SU-DHL-6 (cell line): ENCODE measurements at regions not wholly inside any gene's neighbourhood (a gene's known extent, or its start where the extent isn't known, plus 50 kb on each side); places are given as distances from the start of the nearest gene placed in this dataset.

ENCODE experiments used
- H2AFZ ChIP-seq: fragments of 200-600 bp; sonication (generic); 2 replicates; pipeline ENCODE4 v1.6.1; 2014; ENCODE audit warnings: low read depth, mild to moderate bottlenecking, moderate library complexity, mixed read lengths, antibody characterized with exemption, low read length; ENCODE audit not compliant: severe bottlenecking
- H3F3A ChIP-seq: fragments of 200-600 bp; shearing (Covaris generic); 2 replicates; pipeline ENCODE4 v1.6.0; 2016; ENCODE audit warnings: antibody characterized with exemption, mild to moderate bottlenecking; ENCODE audit not compliant: insufficient read depth
- H3K27ac ChIP-seq: fragments of 200-600 bp; sonication (generic); 2 replicates; pipeline ENCODE4 v1.5.1; 2016; ENCODE audit warnings: low read depth, mild to moderate bottlenecking, low read length, moderate library complexity, mixed read lengths
- H3K27me3 ChIP-seq: fragments of 200-600 bp; sonication (generic), shearing (Covaris generic); 2 replicates; pipeline ENCODE4 v1.6.0; 2014; ENCODE audit warnings: mild to moderate bottlenecking, low read length
- H3K36me3 ChIP-seq: fragments of 200-600 bp; sonication (generic); 2 replicates; pipeline ENCODE4 v1.6.1; 2014; ENCODE audit warnings: mild to moderate bottlenecking, low read length, mixed read lengths
- H3K4me2 ChIP-seq: fragments of 300-600, 200-600 bp; shearing (Covaris generic), sonication (generic); 2 replicates; pipeline ENCODE4 v1.6.0; 2014; ENCODE audit warnings: low read length, low read depth, mild to moderate bottlenecking; ENCODE audit not compliant: poor library complexity, severe bottlenecking
- H3K4me3 ChIP-seq: fragments of 200-600 bp; sonication (generic); 2 replicates; pipeline ENCODE4 v1.5.1; 2014; ENCODE audit warnings: antibody characterized with exemption, low read length, mild to moderate bottlenecking, mixed read lengths; ENCODE audit not compliant: insufficient read depth, poor library complexity, severe bottlenecking
- H3K79me2 ChIP-seq: fragments of 200-600 bp; sonication (generic); 2 replicates; pipeline ENCODE4 v1.6.1; 2014; ENCODE audit warnings: mild to moderate bottlenecking, low read length, moderate library complexity; ENCODE audit not compliant: insufficient read depth
- H3K9ac ChIP-seq: fragments of 200-600 bp; sonication (generic); 2 replicates; pipeline ENCODE4 v1.7.0; 2014; ENCODE audit warnings: mild to moderate bottlenecking, low read length
- H3K9me2 ChIP-seq: fragments of 200-600 bp; sonication (generic); replicated peaks from 2 replicates; pipeline ENCODE4 v1.6.1; 2014; ENCODE audit warnings: low read length; ENCODE audit not compliant: insufficient read depth
- H3K9me3 ChIP-seq: fragments of 200-600 bp; sonication (generic); 2 replicates; pipeline ENCODE4 v1.6.1; 2014; ENCODE audit warnings: low read length, mixed read lengths; ENCODE audit not compliant: insufficient read depth
- H4K20me1 ChIP-seq: fragments of 200-600 bp; sonication (generic); 2 replicates; pipeline ENCODE4 v1.6.1; 2014; ENCODE audit warnings: low read depth, mild to moderate bottlenecking, antibody characterized with exemption, low read length, moderate library complexity, mixed read lengths
- CTCF ChIP-seq: fragments of 200-600 bp; sonication (generic); IDR thresholded peaks from one replicate; pipeline ENCODE4 v1.5.1; 2017; ENCODE audit warnings: antibody characterized with exemption, mild to moderate bottlenecking, low read length, moderate library complexity; ENCODE audit not compliant: insufficient read depth, poor library complexity, severe bottlenecking
- EZH2phosphoT487 ChIP-seq: fragments of 200-600 bp; sonication (generic), shearing (Covaris generic); conservative IDR thresholded peaks from 2 replicates; pipeline ENCODE4 v1.6.1; 2018; ENCODE audit warnings: mild to moderate bottlenecking, antibody characterized with exemption, low read length, moderate library complexity, mixed read lengths

DNA sequence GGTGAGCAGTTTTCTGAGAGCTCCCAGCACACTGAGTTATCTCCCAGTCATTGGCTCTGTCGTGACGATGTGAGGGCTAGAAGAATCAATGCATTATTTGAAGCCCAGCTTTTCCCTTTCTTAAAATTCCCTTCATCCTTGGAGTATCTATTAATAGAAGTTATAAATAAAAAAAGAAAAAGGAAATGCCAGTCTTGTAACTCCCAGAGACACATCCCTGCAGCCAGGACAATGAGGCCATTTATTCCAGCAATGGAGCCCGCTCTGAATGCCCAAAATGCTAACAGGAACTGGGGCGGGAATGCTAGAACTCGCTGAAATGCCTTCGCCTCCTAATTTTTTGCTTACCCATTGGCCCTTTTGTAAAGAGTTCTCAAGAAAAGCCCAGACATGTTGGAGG, 305.8 kb downstream of the TFAP2C start:
- H2AFZ ChIP-seq, result no peak overlapping the region

GRCh38 chr20:56940466-56940865, 311.4 kb downstream of the TFAP2C start:
- no peak overlapping the region for H3K4me2 ChIP-seq
- no peaks in the 10 kb centered on the region for H3K9me3 ChIP-seq
- no peaks in the 10 kb centered on the region for H3K9me2 ChIP-seq

More for the DNA sequence above, 305.8 kb downstream of the TFAP2C start:
- Histone ChIP-seq H3K4me2 (no peak overlapping the region), H3K27me3 (no peaks in the 10 kb centered on the region), H3K79me2 (no peaks in the 10 kb centered on the region), H3K4me3 (no peak overlapping the region), H3K9ac (no peak overlapping the region), H3F3A (no peaks in the 10 kb centered on the region), H3K36me3 (no peaks in the 10 kb centered on the region), H3K9me3 (no peaks in the 10 kb centered on the region), H4K20me1 (no peaks in the 10 kb centered on the region), H3K27ac (no peak overlapping the region), H3K9me2 (no peaks in the 10 kb centered on the region)
- TF ChIP-seq EZH2phosphoT487 (no peak), CTCF (no peak)

DNA sequence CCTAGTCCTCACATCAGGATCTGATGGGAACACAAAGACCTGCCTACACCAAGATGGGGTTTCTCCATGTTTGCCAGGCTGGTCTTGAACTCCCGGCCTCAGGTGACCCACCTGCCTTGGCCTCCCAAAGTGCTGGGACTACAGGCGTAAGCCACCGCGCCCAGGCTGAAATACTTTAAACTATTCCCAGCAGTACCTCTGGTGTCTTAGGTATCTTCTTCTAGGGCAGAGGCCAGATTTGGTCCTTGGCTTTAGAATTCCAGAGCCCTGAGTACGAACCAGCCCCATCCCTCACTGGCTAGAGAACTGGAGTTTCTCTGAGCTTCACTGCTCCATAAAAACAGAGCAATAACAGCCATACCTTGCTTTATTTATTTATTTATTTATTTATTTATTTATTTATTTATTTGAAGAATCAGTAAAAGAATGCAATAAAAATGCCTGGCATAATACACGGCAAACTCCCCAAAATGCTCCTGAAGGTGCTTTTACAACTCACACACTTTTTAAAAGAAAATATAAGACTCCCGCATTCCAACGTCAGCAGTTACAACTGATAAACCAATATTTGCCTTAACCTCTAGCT, 312.1 kb downstream of the TFAP2C start:
- H3K9me2 ChIP-seq, result no peaks in the 10 kb centered on the region
- no peak overlapping the region for H3K9ac ChIP-seq
- no peaks in the 10 kb centered on the region for H3F3A ChIP-seq
- H3K27ac ChIP-seq, result no peak overlapping the region
- TF ChIP-seq EZH2phosphoT487 (no peak), CTCF (no peak)
- H4K20me1 ChIP-seq, result no peaks in the 10 kb centered on the region
- no peaks in the 10 kb centered on the region for H3K36me3 ChIP-seq
- H3K9me3 ChIP-seq, result no peaks in the 10 kb centered on the region
- no peak overlapping the region for H3K4me2 ChIP-seq
- no peaks in the 10 kb centered on the region; the same call in 1 of the 2 replicates for H3K27me3 ChIP-seq
- no peak overlapping the region for H3K4me3 ChIP-seq
- H3K79me2 ChIP-seq, result no peaks in the 10 kb centered on the region
- H2AFZ ChIP-seq, result no peak overlapping the region

More at GRCh38 chr20:56940466-56940865, 311.4 kb downstream of the TFAP2C start:
- Histone ChIP-seq H3K9ac (no peak overlapping the region), H3K27ac (no peak overlapping the region), H3K4me3 (no peak overlapping the region), H3K79me2 (no peaks in the 10 kb centered on the region), H3F3A (no peaks in the 10 kb centered on the region), H2AFZ (no peak overlapping the region), H3K27me3 (no peaks in the 10 kb centered on the region; the same call in 1 of the 2 replicates), H4K20me1 (no peaks in the 10 kb centered on the region), H3K36me3 (no peaks in the 10 kb centered on the region)
- TF ChIP-seq CTCF (no peak), EZH2phosphoT487 (no peak)
